ENCODE measurements at regions not wholly inside any gene's neighbourhood (a gene's known extent, or its start where the extent isn't known, plus 50 kb on each side); places are given as distances from the start of the nearest gene placed in this dataset.

- in situ Hi-C loops (cut with HindIII; ENCODE audit: low sequenced_read_pairs): no loop called here
- no peak for DNase-seq (ENCODE audit: low spot score)
Measured at GRCh38 chr1:25088180-25088701, 144.1 kb downstream of the SYF2 start.

- DNase-seq (ENCODE audit: low spot score): no peak
- in situ Hi-C loops (cut with HindIII; ENCODE audit: low sequenced_read_pairs): no loop called here
Measured at GRCh38 chr1:25086518-25087079, 145.7 kb downstream of the SYF2 start.

- in situ Hi-C loops (cut with HindIII; ENCODE audit: low sequenced_read_pairs): no loop called here
Measured at GRCh38 chr1:25084407-25084806, 147.9 kb downstream of the SYF2 start.

GRCh38 chr1:25083481-25084345 lies 148.6 kb downstream of the SYF2 start:
- DNase-seq (ENCODE audit: low spot score): no peak
- in situ Hi-C loops (cut with HindIII; ENCODE audit: low sequenced_read_pairs): no loop called here

More at GRCh38 chr1:25084407-25084806, 147.9 kb downstream of the SYF2 start:
- DNase-seq (ENCODE audit: low spot score): no peak

- no peak for DNase-seq (ENCODE audit: low spot score)
- in situ Hi-C loops (cut with HindIII; ENCODE audit: low sequenced_read_pairs): no loop called here
Measured at GRCh38 chr1:25082995-25083394, 149.3 kb downstream of the SYF2 start.

GRCh38 chr1:25082216-25082899 lies 149.9 kb downstream of the SYF2 start:
- DNase-seq (ENCODE audit: low spot score): no peak
- in situ Hi-C loops (cut with HindIII; ENCODE audit: low sequenced_read_pairs): no loop called here

GRCh38 chr1:25081496-25081895 lies 150.8 kb downstream of the SYF2 start:
- in situ Hi-C loops (cut with HindIII; ENCODE audit: low sequenced_read_pairs): no loop called here
- no peak for DNase-seq (ENCODE audit: low spot score)

GRCh38 chr1:25080294-25081209 lies 150.5 kb upstream of the RUNX3 start:
- in situ Hi-C loops (cut with HindIII; ENCODE audit: low sequenced_read_pairs): no loop called here
- no peak for DNase-seq (ENCODE audit: low spot score)

GRCh38 chr1:25079048-25079447 lies 149.0 kb upstream of the RUNX3 start:
- in situ Hi-C loops (cut with HindIII; ENCODE audit: low sequenced_read_pairs): no loop called here
- no peak for DNase-seq (ENCODE audit: low spot score)

- DNase-seq (ENCODE audit: low spot score): no peak
- in situ Hi-C loops (cut with HindIII; ENCODE audit: low sequenced_read_pairs): no loop called here
Measured at GRCh38 chr1:25074351-25075227, 144.5 kb upstream of the RUNX3 start.

- DNase-seq (ENCODE audit: low spot score): no peak
- in situ Hi-C loops (cut with HindIII; ENCODE audit: low sequenced_read_pairs): no loop called here
Measured at GRCh38 chr1:25073640-25074270, 143.7 kb upstream of the RUNX3 start.

GRCh38 chr1:25072461-25072860 lies 142.4 kb upstream of the RUNX3 start:
- in situ Hi-C loops (cut with HindIII; ENCODE audit: low sequenced_read_pairs): no loop called here

GRCh38 chr1:25068829-25069228 lies 138.8 kb upstream of the RUNX3 start:
- DNase-seq (ENCODE audit: low spot score): no peak
- in situ Hi-C loops (cut with HindIII; ENCODE audit: low sequenced_read_pairs): no loop called here

More at GRCh38 chr1:25072461-25072860, 142.4 kb upstream of the RUNX3 start:
- DNase-seq (ENCODE audit: low spot score): no peak

- in situ Hi-C loops (cut with HindIII; ENCODE audit: low sequenced_read_pairs): no loop called here
- DNase-seq (ENCODE audit: low spot score): no peak
Measured at GRCh38 chr1:25068316-25068715, 138.2 kb upstream of the RUNX3 start.

GRCh38 chr1:25067518-25068251 lies 137.6 kb upstream of the RUNX3 start:
- in situ Hi-C loops (cut with HindIII; ENCODE audit: low sequenced_read_pairs): no loop called here
- DNase-seq (ENCODE audit: low spot score): no peak

GRCh38 chr1:25066731-25067517 lies 136.8 kb upstream of the RUNX3 start:
- in situ Hi-C loops (cut with HindIII; ENCODE audit: low sequenced_read_pairs): no loop called here
- no peak for DNase-seq (ENCODE audit: low spot score)
